GM23338 (cell line): ENCODE measurements at regions not wholly inside any gene's neighbourhood (a gene's known extent, or its start where the extent isn't known, plus 50 kb on each side); places are given as distances from the start of the nearest gene placed in this dataset.

Experiments
- ATAC-seq: fragments of 200-7000 bp; cut with Tn5 transposase; 3 replicates; pipeline ENCODE4 v1.9.1; 2020
- DNase-seq: peaks from one replicate; pipeline ENCODE4 v3.0.0-alpha.2; 2015; ENCODE audit warnings: low spot score
- H2AFZ ChIP-seq: fragments of 200-600 bp; sonication (generic); 2 replicates; pipeline ENCODE4 v1.8.0; 2016; ENCODE audit warnings: antibody characterized with exemption, mild to moderate bottlenecking, moderate library complexity
- H3F3A ChIP-seq: fragments of 200-600 bp; sonication (generic); replicated peaks from 2 replicates; pipeline ENCODE4 v1.8.0; 2017; ENCODE audit warnings: antibody characterized with exemption, mixed run types, low read depth
- H3K27ac ChIP-seq: fragments of 200-600 bp; sonication (generic); 2 replicates; pipeline ENCODE4 v1.6.1; 2016; ENCODE audit warnings: low read depth
- H3K27me3 ChIP-seq: fragments of 200-600 bp; sonication (generic); 2 replicates; pipeline ENCODE4 v1.8.0; 2016; ENCODE audit warnings: mild to moderate bottlenecking, mixed run types, moderate library complexity; ENCODE audit not compliant: insufficient read depth
- H3K36me3 ChIP-seq: fragments of 200-600 bp; sonication (generic); 2 replicates; pipeline ENCODE4 v1.8.0; 2016; ENCODE audit warnings: mild to moderate bottlenecking; ENCODE audit not compliant: insufficient read depth
- H3K4me1 ChIP-seq: fragments of 200-600 bp; sonication (generic); 2 replicates; pipeline ENCODE4 v1.8.0; 2016; ENCODE audit warnings: mild to moderate bottlenecking, moderate library complexity; ENCODE audit not compliant: insufficient read depth
- H3K4me2 ChIP-seq: fragments of 200-600 bp; sonication (generic); 2 replicates; pipeline ENCODE4 v1.7.1; 2017; ENCODE audit warnings: mixed run types
- H3K4me3 ChIP-seq: fragments of 200-600 bp; sonication (generic); 2 replicates; pipeline ENCODE4 v1.6.1; 2016; ENCODE audit warnings: mixed run types
- H3K79me2 ChIP-seq: fragments of 200-600 bp; sonication (generic); replicated peaks from 2 replicates; pipeline ENCODE4 v1.8.0; 2017; ENCODE audit warnings: mild to moderate bottlenecking; ENCODE audit not compliant: insufficient read depth
- H3K9me2 ChIP-seq: fragments of 200-600 bp; sonication (generic); 2 replicates; pipeline ENCODE4 v1.8.0; 2017; ENCODE audit not compliant: insufficient read depth
- H4K20me1 ChIP-seq: fragments of 200-600 bp; sonication (generic); replicated peaks from 2 replicates; pipeline ENCODE4 v1.8.0; 2017; ENCODE audit warnings: mild to moderate bottlenecking; ENCODE audit not compliant: insufficient read depth
- H3K27ac Mint-ChIP-seq: 2 replicates; pipeline ENCODE4 v1.8.0; 2020; ENCODE audit warnings: inconsistent platforms, mild to moderate bottlenecking, moderate library complexity, mixed read lengths
- H3K27me3 Mint-ChIP-seq: 3 replicates; pipeline ENCODE4 v1.8.0; 2022; ENCODE audit warnings: low read depth, mild to moderate bottlenecking, moderate library complexity, mixed read lengths, inconsistent platforms; ENCODE audit not compliant: insufficient read depth, poor library complexity
- H3K36me3 Mint-ChIP-seq: 3 replicates; pipeline ENCODE4 v1.8.0; 2021; ENCODE audit warnings: low read depth, mild to moderate bottlenecking, inconsistent platforms, moderate library complexity, mixed read lengths
- H3K4me1 Mint-ChIP-seq: 3 replicates; pipeline ENCODE4 v1.8.0; 2020; ENCODE audit warnings: mild to moderate bottlenecking, inconsistent platforms, mixed read lengths
- H3K4me3 Mint-ChIP-seq: 3 replicates; pipeline ENCODE4 v1.8.0; 2021; ENCODE audit warnings: moderate library complexity, mild to moderate bottlenecking, inconsistent platforms, mixed read lengths
- H3K9me3 Mint-ChIP-seq: 3 replicates; pipeline ENCODE4 v1.8.0; 2020; ENCODE audit warnings: moderate library complexity, mild to moderate bottlenecking, inconsistent platforms, mixed read lengths
- CREB1 ChIP-seq: fragments of 250-450 bp; sonication (Bioruptor Pico); IDR thresholded peaks from 2 replicates; pipeline ENCODE4 v1.5.0; 2020; ENCODE audit warnings: low read depth, mild to moderate bottlenecking, moderate library complexity
- EZH2 ChIP-seq: fragments of 200-600 bp; sonication (generic); IDR thresholded peaks from one replicate; pipeline ENCODE4 v1.8.0; 2017; ENCODE audit warnings: antibody characterized with exemption, mild to moderate bottlenecking, low read depth; ENCODE audit not compliant: unreplicated experiment
- EZH2phosphoT487 ChIP-seq: fragments of 200-600 bp; sonication (generic); IDR thresholded peaks from one replicate; pipeline ENCODE4 v1.8.1; 2018; ENCODE audit warnings: antibody characterized with exemption; ENCODE audit not compliant: unreplicated experiment
- JUNB ChIP-seq: IDR thresholded peaks from one replicate; pipeline ENCODE4 v1.6.1; 2016; ENCODE audit warnings: antibody characterized with exemption; ENCODE audit not compliant: unreplicated experiment
- STAT1 ChIP-seq: IDR thresholded peaks from one replicate; pipeline ENCODE4 v1.6.1; 2016; ENCODE audit warnings: antibody characterized with exemption; ENCODE audit not compliant: unreplicated experiment
- ZNF114 ChIP-seq: fragments of 250-450 bp; sonication (Bioruptor Pico); IDR thresholded peaks from 2 replicates; pipeline ENCODE4 v1.5.0; 2020; ENCODE audit warnings: mild to moderate bottlenecking, moderate library complexity
- ZNF331 ChIP-seq: fragments of 250-450 bp; sonication (Bioruptor Pico); IDR thresholded peaks from 2 replicates; pipeline ENCODE4 v1.5.0; 2020; ENCODE audit warnings: low read depth, mild to moderate bottlenecking, moderate library complexity
- TF ChIP-seq, protein P1 (sequence below): IDR thresholded peaks from one replicate; pipeline ENCODE4 v1.6.1; 2018; ENCODE audit warnings: antibody characterized with exemption; ENCODE audit not compliant: unreplicated experiment
- TF ChIP-seq, protein P2 (sequence below), 2 experiments: fragments of 200-600 bp in 1 of 2; sonication (generic) in 1 of 2; conservative IDR thresholded peaks; 2 replicates each; pipeline versions ENCODE4 v1.5.1 to v1.6.1; 2016 to 2017; ENCODE audit warnings: antibody characterized with exemption in 2 of 2, low read depth in 2 of 2, mild to moderate bottlenecking in 2 of 2, moderate library complexity in 1 of 2

DNA sequence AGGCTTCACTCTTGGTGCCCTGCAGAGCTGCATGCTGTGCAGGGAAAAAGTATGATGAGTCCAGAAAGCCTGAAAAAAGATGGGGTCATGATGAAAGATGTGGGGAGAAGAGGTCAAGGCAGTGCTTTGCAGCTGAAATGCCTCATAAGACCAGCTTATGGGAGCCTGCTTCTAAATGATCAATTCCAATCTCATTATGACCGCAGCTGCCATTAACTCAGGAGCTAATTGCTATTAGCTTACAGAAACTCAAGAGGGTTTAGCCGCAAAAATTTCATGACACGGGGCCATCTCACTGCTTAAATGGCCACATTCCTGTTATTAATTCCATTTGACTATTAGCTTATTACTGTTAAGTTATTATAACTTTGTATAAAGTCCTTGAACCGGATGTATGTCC is 502.9 kb upstream of the ZMIZ1 start (continued):
- TF ChIP-seq ZNF331 (CRISPR knock-in tag) = no peak
- TF ChIP-seq, protein P1, sequence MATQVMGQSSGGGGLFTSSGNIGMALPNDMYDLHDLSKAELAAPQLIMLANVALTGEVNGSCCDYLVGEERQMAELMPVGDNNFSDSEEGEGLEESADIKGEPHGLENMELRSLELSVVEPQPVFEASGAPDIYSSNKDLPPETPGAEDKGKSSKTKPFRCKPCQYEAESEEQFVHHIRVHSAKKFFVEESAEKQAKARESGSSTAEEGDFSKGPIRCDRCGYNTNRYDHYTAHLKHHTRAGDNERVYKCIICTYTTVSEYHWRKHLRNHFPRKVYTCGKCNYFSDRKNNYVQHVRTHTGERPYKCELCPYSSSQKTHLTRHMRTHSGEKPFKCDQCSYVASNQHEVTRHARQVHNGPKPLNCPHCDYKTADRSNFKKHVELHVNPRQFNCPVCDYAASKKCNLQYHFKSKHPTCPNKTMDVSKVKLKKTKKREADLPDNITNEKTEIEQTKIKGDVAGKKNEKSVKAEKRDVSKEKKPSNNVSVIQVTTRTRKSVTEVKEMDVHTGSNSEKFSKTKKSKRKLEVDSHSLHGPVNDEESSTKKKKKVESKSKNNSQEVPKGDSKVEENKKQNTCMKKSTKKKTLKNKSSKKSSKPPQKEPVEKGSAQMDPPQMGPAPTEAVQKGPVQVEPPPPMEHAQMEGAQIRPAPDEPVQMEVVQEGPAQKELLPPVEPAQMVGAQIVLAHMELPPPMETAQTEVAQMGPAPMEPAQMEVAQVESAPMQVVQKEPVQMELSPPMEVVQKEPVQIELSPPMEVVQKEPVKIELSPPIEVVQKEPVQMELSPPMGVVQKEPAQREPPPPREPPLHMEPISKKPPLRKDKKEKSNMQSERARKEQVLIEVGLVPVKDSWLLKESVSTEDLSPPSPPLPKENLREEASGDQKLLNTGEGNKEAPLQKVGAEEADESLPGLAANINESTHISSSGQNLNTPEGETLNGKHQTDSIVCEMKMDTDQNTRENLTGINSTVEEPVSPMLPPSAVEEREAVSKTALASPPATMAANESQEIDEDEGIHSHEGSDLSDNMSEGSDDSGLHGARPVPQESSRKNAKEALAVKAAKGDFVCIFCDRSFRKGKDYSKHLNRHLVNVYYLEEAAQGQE = no peak
- no peak for TF ChIP-seq ZNF114 (CRISPR knock-in tag)
- TF ChIP-seq, protein P2, sequence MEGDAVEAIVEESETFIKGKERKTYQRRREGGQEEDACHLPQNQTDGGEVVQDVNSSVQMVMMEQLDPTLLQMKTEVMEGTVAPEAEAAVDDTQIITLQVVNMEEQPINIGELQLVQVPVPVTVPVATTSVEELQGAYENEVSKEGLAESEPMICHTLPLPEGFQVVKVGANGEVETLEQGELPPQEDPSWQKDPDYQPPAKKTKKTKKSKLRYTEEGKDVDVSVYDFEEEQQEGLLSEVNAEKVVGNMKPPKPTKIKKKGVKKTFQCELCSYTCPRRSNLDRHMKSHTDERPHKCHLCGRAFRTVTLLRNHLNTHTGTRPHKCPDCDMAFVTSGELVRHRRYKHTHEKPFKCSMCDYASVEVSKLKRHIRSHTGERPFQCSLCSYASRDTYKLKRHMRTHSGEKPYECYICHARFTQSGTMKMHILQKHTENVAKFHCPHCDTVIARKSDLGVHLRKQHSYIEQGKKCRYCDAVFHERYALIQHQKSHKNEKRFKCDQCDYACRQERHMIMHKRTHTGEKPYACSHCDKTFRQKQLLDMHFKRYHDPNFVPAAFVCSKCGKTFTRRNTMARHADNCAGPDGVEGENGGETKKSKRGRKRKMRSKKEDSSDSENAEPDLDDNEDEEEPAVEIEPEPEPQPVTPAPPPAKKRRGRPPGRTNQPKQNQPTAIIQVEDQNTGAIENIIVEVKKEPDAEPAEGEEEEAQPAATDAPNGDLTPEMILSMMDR (conservative IDR thresholded peaks at IDR 0.05; ENCODE audit: low read depth in 2 of 2) = no peak

DNA sequence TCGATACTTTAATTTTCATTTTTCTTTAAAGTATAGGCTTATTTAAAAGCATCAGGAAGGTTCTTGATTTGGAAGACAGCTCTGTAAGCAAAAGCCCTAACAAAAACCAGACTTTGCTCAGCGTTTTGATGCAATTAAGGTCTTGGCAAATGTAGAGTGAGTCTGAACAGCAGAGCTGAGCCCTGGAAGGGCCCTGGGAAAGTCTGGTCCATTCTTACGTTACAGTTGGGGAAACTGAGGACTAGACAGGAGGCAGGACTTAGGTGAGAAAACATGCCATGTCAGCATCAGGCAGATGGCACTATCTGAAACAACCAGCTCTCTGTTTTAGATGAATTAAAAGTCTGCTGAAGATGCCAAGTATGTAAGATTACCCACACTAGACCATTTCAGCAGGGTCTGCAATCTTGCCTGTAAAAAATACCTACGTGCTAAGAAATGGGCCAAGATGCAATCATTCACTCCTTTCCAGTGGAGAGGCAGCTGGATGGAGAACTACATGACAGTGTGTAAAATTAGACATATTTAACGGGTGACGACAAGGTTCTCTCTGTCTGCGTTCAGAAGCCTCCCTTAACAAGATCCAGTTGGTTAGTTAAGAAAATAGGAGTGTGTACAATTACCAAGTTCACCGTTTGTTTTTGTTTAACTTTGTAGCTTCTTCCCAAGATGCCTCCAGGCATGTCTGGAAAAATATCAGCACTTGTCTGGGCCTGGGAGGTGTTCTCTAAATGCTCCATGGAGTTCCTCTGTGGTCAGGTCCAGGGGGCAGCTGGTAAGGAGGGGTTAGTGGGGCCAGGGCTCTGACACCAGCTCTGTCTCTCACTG is 502.3 kb upstream of the ZMIZ1 start:
- H3K4me1 Mint-ChIP-seq = peaks cover 5% of the 10 kb centered on the region; the same call in 1 of the 3 replicates
- no peaks in the 10 kb centered on the region for H3K9me3 Mint-ChIP-seq
- no peaks in the 10 kb centered on the region for H3F3A ChIP-seq
- peaks cover 8% of the 10 kb centered on the region for H3K27me3 Mint-ChIP-seq
- H3K79me2 ChIP-seq = no peaks in the 10 kb centered on the region
- no peaks in the 10 kb centered on the region for H3K36me3 ChIP-seq
- H3K4me2 ChIP-seq = no peak overlapping the region
- no peaks in the 10 kb centered on the region for H4K20me1 ChIP-seq
- ATAC-seq (no peak), DNase-seq (no peak)
- no peak overlapping the region for H3K4me3 ChIP-seq
- H3K36me3 Mint-ChIP-seq = no peaks in the 10 kb centered on the region; the same call in 2 of the 3 replicates
- no peaks in the 10 kb centered on the region for H3K9me2 ChIP-seq
- no peak overlapping the region for H3K4me3 Mint-ChIP-seq
- H2AFZ ChIP-seq = no peak overlapping the region
- H3K27ac Mint-ChIP-seq = no peak overlapping the region
- no peaks in the 10 kb centered on the region for H3K4me1 ChIP-seq
- H3K27me3 ChIP-seq = no peaks in the 10 kb centered on the region
- no peak overlapping the region for H3K27ac ChIP-seq
- TF ChIP-seq JUNB (no peak), EZH2 (no peak), CREB1 (CRISPR knock-in tag) (no peak), ZNF114 (CRISPR knock-in tag) (no peak), STAT1 (no peak), ZNF331 (CRISPR knock-in tag) (no peak), EZH2phosphoT487 (no peak)
- TF ChIP-seq, protein P2 (conservative IDR thresholded peaks at IDR 0.05; ENCODE audit: low read depth in 2 of 2) = no peak
